IMR-90 (cell line): ENCODE measurements at regions not wholly inside any gene's neighbourhood (a gene's known extent, or its start where the extent isn't known, plus 50 kb on each side); places are given as distances from the start of the nearest gene placed in this dataset.

ENCODE experiments used
- CTCF ChIP-seq: conservative IDR thresholded peaks from 2 replicates; pipeline ENCODE4 v1.5.1; 2012; ENCODE audit warnings: mild to moderate bottlenecking, low read depth, low read length, improper control_type of control experiment
- RAD21 ChIP-seq: IDR thresholded peaks from 2 replicates; pipeline ENCODE4 v1.6.1; 2012; ENCODE audit warnings: low read length, improper control_type of control experiment
- RFX5 ChIP-seq: IDR thresholded peaks from 2 replicates; pipeline ENCODE4 v1.8.0; 2012; ENCODE audit warnings: low read depth, mild to moderate bottlenecking, low read length, moderate library complexity
- TF ChIP-seq, protein P1 (sequence below): fragments of 150-350 bp; IDR thresholded peaks from 2 replicates; pipeline ENCODE4 v1.6.1; 2017; ENCODE audit warnings: mild to moderate bottlenecking, antibody characterized with exemption, low read length, low read depth

GRCh38 chr10:113982769-113983168 lies 60.9 kb upstream of the ADRB1 start:
- TF ChIP-seq CTCF = no peak
- TF ChIP-seq RFX5 = no peak
- TF ChIP-seq RAD21 = no peak
- TF ChIP-seq, protein P1, sequence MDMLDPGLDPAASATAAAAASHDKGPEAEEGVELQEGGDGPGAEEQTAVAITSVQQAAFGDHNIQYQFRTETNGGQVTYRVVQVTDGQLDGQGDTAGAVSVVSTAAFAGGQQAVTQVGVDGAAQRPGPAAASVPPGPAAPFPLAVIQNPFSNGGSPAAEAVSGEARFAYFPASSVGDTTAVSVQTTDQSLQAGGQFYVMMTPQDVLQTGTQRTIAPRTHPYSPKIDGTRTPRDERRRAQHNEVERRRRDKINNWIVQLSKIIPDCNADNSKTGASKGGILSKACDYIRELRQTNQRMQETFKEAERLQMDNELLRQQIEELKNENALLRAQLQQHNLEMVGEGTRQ = no peak
